H1 (cell line): ENCODE measurements at regions not wholly inside any gene's neighbourhood (a gene's known extent, or its start where the extent isn't known, plus 50 kb on each side); places are given as distances from the start of the nearest gene placed in this dataset.

ENCODE experiments used
- CTCF ChIA-PET: fragments of 300-600 bp; sonication (Branson Sonifier 250); formaldehyde crosslinking; loops from one replicate; lab custom pipeline; 2021; ENCODE audit not compliant: partially characterized antibody; lab: Charles Lee
- POLR2A ChIA-PET: fragments of 300-600 bp; sonication (Branson Sonifier 250); formaldehyde crosslinking; loops from one replicate; lab custom pipeline; 2021; ENCODE audit warnings: inconsistent platforms; ENCODE audit not compliant: partially characterized antibody; lab: Charles Lee
- DNase-seq, 2 experiments: peaks; one replicate each; pipeline versions ENCODE4 v3.0.0 to v3.0.0-alpha.2; 2010 to 2022; ENCODE audit warnings: low spot score in 2 of 2, low read depth in 1 of 2, mixed read lengths in 1 of 2
- FAIRE-seq: peaks from 2 replicates; lab custom pipeline; 2011; peaks lifted over from hg19 to GRCh38; lab: Jason Lieb, UNC
- H2AFZ ChIP-seq: 2 replicates; pipeline ENCODE4 v1.8.1; 2012; ENCODE audit warnings: low read length, inconsistent platforms
- H2AK5ac ChIP-seq: 2 replicates; pipeline ENCODE4 v1.6.1; 2013; ENCODE audit warnings: low read depth, low read length
- H2BK120ac ChIP-seq: replicated peaks from 2 replicates; pipeline ENCODE3; 2013; ENCODE audit warnings: low read depth, low read length, inconsistent platforms
- H2BK12ac ChIP-seq: 2 replicates; pipeline ENCODE4 v1.6.1; 2013; ENCODE audit warnings: low read depth, low read length
- H2BK15ac ChIP-seq: 2 replicates; pipeline ENCODE4 v1.6.1; 2013; ENCODE audit warnings: low read length
- H2BK20ac ChIP-seq: 2 replicates; pipeline ENCODE4 v1.6.1; 2013; ENCODE audit warnings: low read length
- H2BK5ac ChIP-seq: 2 replicates; pipeline ENCODE4 v1.6.1; 2013; ENCODE audit warnings: low read depth, low read length
- H3K14ac ChIP-seq: 2 replicates; pipeline ENCODE4 v1.6.1; 2013; ENCODE audit warnings: inconsistent platforms; ENCODE audit not compliant: insufficient read length
- H3K18ac ChIP-seq: 2 replicates; pipeline ENCODE4 v1.6.1; 2013; ENCODE audit warnings: low read length; ENCODE audit errors: extremely low read depth
- H3K23ac ChIP-seq: 2 replicates; pipeline ENCODE4 v1.6.1; 2013; ENCODE audit warnings: inconsistent platforms; ENCODE audit not compliant: insufficient read length
- H3K23me2 ChIP-seq: 2 replicates; pipeline ENCODE4 v1.6.1; 2013; ENCODE audit warnings: low read depth, low read length
- H3K27ac ChIP-seq: 2 replicates; pipeline ENCODE4 v1.6.1; 2011; ENCODE audit warnings: low read depth, low read length, inconsistent platforms
- H3K27me3 ChIP-seq, 4 experiments: replicated peaks in 1 of 4; 1 replicate in 1 of 4; 2 replicates in 3 of 4; pipeline versions ENCODE4 v1.6.1 to v1.8.1; 2011 to 2013; ENCODE audit warnings: low read length in 3 of 4, mild to moderate bottlenecking in 3 of 4, inconsistent platforms in 2 of 4, mixed read lengths in 2 of 4, moderate library complexity in 1 of 4; ENCODE audit not compliant: control insufficient read depth in 3 of 4, insufficient read depth in 3 of 4; ENCODE audit errors: extremely low read depth in 1 of 4
- H3K36me3 ChIP-seq, 4 experiments: 2 replicates each; pipeline versions ENCODE4 v1.6.1 to v1.8.1; 2011 to 2013; ENCODE audit warnings: mild to moderate bottlenecking in 4 of 4, low read length in 3 of 4, moderate library complexity in 2 of 4, control low read depth in 1 of 4, inconsistent platforms in 1 of 4; ENCODE audit not compliant: insufficient read depth in 4 of 4, control insufficient read depth in 2 of 4
- H3K4ac ChIP-seq: replicated peaks from 2 replicates; pipeline ENCODE3; 2013; ENCODE audit warnings: low read length, low read depth, mixed read lengths, inconsistent platforms; ENCODE audit not compliant: insufficient read length
- H3K4me1 ChIP-seq, 4 experiments: replicated peaks in 1 of 4; 1 replicate in 1 of 4; 2 replicates in 3 of 4; pipeline versions ENCODE4 v1.6.1 to v1.8.1; 2011 to 2013; ENCODE audit warnings: low read length in 3 of 4, inconsistent platforms in 2 of 4, mixed read lengths in 1 of 4; ENCODE audit not compliant: insufficient read depth in 4 of 4, control insufficient read depth in 3 of 4
- H3K4me2 ChIP-seq, 2 experiments: 2 replicates each; pipeline versions ENCODE4 v1.6.1 to v1.8.1; 2011 to 2013; ENCODE audit warnings: low read depth in 2 of 2, low read length in 2 of 2, control low read depth in 1 of 2, inconsistent platforms in 1 of 2, mild to moderate bottlenecking in 1 of 2; ENCODE audit not compliant: insufficient read depth in 1 of 2
- H3K4me3 ChIP-seq, 4 experiments: fragments of 200-600, 300-600 bp in 1 of 4; sonication (generic), shearing (Covaris generic), sonication (Bioruptor Twin) in 1 of 4; 2 replicates each; pipeline versions ENCODE4 v1.5.1 to v1.8.1; 2011 to 2016; ENCODE audit warnings: low read length in 4 of 4, low read depth in 3 of 4, control low read depth in 2 of 4, inconsistent platforms in 2 of 4, mild to moderate bottlenecking in 2 of 4, mixed read lengths in 1 of 4, moderate library complexity in 1 of 4; ENCODE audit not compliant: insufficient read depth in 2 of 4; ENCODE audit errors: extremely low read depth in 1 of 4
- H3K56ac ChIP-seq: replicated peaks from 2 replicates; pipeline ENCODE3; 2013; ENCODE audit warnings: low read depth, mild to moderate bottlenecking, mixed read lengths, low read length, inconsistent platforms; ENCODE audit not compliant: insufficient read length
- H3K79me1 ChIP-seq: 2 replicates; pipeline ENCODE4 v1.6.1; 2013; ENCODE audit warnings: low read depth, low read length, control low read depth
- H3K79me2 ChIP-seq, 2 experiments: 2 replicates each; pipeline versions ENCODE4 v1.6.1 to v1.8.1; 2012 to 2013; ENCODE audit warnings: low read length in 2 of 2, mild to moderate bottlenecking in 2 of 2, inconsistent platforms in 1 of 2; ENCODE audit not compliant: insufficient read depth in 2 of 2, control insufficient read depth in 1 of 2
- H3K9ac ChIP-seq, 4 experiments: replicated peaks in 1 of 4; 1 replicate in 1 of 4; 2 replicates in 3 of 4; pipeline versions ENCODE4 v1.6.1 to v1.8.1; 2011 to 2013; ENCODE audit warnings: low read depth in 3 of 4, low read length in 3 of 4, control low read depth in 2 of 4, mild to moderate bottlenecking in 2 of 4, moderate library complexity in 2 of 4, inconsistent platforms in 1 of 4; ENCODE audit errors: extremely low read depth in 1 of 4
- H3K9me3 ChIP-seq, 2 experiments: 2 replicates each; pipeline versions ENCODE4 v1.6.1 to v1.8.1; 2012 to 2013; ENCODE audit warnings: mild to moderate bottlenecking in 2 of 2, moderate library complexity in 2 of 2, control low read depth in 1 of 2, inconsistent platforms in 1 of 2, low read depth in 1 of 2, low read length in 1 of 2, mixed read lengths in 1 of 2; ENCODE audit not compliant: insufficient read depth in 2 of 2
- H4K20me1 ChIP-seq, 2 experiments: replicated peaks in 1 of 2; 2 replicates each; pipeline versions ENCODE3 to v1.8.1; 2011 to 2013; ENCODE audit warnings: inconsistent platforms in 2 of 2, low read length in 2 of 2, mild to moderate bottlenecking in 1 of 2; ENCODE audit not compliant: insufficient read depth in 2 of 2, control insufficient read depth in 1 of 2
- H4K5ac ChIP-seq: 2 replicates; pipeline ENCODE4 v1.6.1; 2013; ENCODE audit warnings: low read length, low read depth, mixed read lengths, inconsistent platforms; ENCODE audit not compliant: insufficient read length
- H4K8ac ChIP-seq: 2 replicates; pipeline ENCODE4 v1.8.0; 2013; ENCODE audit warnings: mild to moderate bottlenecking, moderate library complexity, low read length, inconsistent platforms; ENCODE audit not compliant: insufficient read depth; ENCODE audit errors: extremely low read depth
- H4K91ac ChIP-seq: replicated peaks from 2 replicates; pipeline ENCODE3; 2013; ENCODE audit warnings: low read length, mixed read lengths, inconsistent platforms; ENCODE audit not compliant: insufficient read length
- ASH2L ChIP-seq: fragments of 200-600, 300-600 bp; sonication (generic); IDR thresholded peaks from one replicate; pipeline ENCODE4 v1.7.1; 2017; ENCODE audit warnings: low read length
- BCL11A ChIP-seq, 2 experiments: IDR thresholded peaks; one replicate each; pipeline ENCODE4 v1.6.1; 2011; ENCODE audit warnings: low read depth in 2 of 2, low read length in 2 of 2, mild to moderate bottlenecking in 2 of 2
- EGR1 ChIP-seq: IDR thresholded peaks from 2 replicates; pipeline ENCODE4 v1.6.1; 2011; ENCODE audit warnings: low read depth, low read length, borderline replicate concordance
- EP300 ChIP-seq, 2 experiments: IDR thresholded peaks; 1 replicate in 1 of 2; 2 replicates in 1 of 2; pipeline ENCODE4 v1.6.1; 2011 to 2012; ENCODE audit warnings: low read depth in 2 of 2, low read length in 2 of 2, mild to moderate bottlenecking in 2 of 2, borderline replicate concordance in 1 of 2, inconsistent platforms in 1 of 2, moderate library complexity in 1 of 2
- GABPA ChIP-seq: IDR thresholded peaks from 2 replicates; pipeline ENCODE4 v1.6.1; 2011; ENCODE audit warnings: mild to moderate bottlenecking, low read length, moderate library complexity, borderline replicate concordance; ENCODE audit not compliant: insufficient read depth
- HDAC6 ChIP-seq: IDR thresholded peaks from one replicate; pipeline ENCODE4 v1.7.1; 2012; ENCODE audit warnings: low read depth, mild to moderate bottlenecking, inconsistent platforms, low read length, moderate library complexity
- PHF8 ChIP-seq: fragments of 200-600 bp; sonication (generic); conservative IDR thresholded peaks from 2 replicates; pipeline ENCODE4 v1.7.1; 2012; ENCODE audit warnings: low read depth, mild to moderate bottlenecking, inconsistent platforms, low read length, moderate library complexity
- POU5F1 ChIP-seq: IDR thresholded peaks from 2 replicates; pipeline ENCODE4 v1.6.1; 2011; ENCODE audit warnings: low read depth, mild to moderate bottlenecking, low read length, moderate library complexity
- SIN3A ChIP-seq, 2 experiments: IDR thresholded peaks in 1 of 2; conservative IDR thresholded peaks in 1 of 2; 2 replicates each; pipeline ENCODE4 v1.6.1; 2011 to 2012; ENCODE audit warnings: low read length in 2 of 2, improper control_type of control experiment in 1 of 2, low read depth in 1 of 2, mild to moderate bottlenecking in 1 of 2
- TAF7 ChIP-seq: optimal IDR thresholded peaks from 2 replicates; pipeline ENCODE3; 2011; ENCODE audit warnings: low read depth, mild to moderate bottlenecking, inconsistent platforms, low read length, moderate library complexity, borderline replicate concordance
- TCF12 ChIP-seq: IDR thresholded peaks from 2 replicates; pipeline ENCODE4 v1.6.1; 2011; ENCODE audit warnings: low read depth, mild to moderate bottlenecking, low read length
- TEAD4 ChIP-seq: IDR thresholded peaks from 2 replicates; pipeline ENCODE4 v1.6.1; 2012; ENCODE audit warnings: low read depth, low read length, inconsistent platforms, mixed read lengths
- YY1 ChIP-seq: IDR thresholded peaks from 2 replicates; pipeline ENCODE4 v1.6.1; 2011; ENCODE audit warnings: low read depth, mild to moderate bottlenecking, low read length
- WGBS, 2 experiments: shearing (Covaris generic) in 1 of 2; methylation state at CpG; one replicate each; pipeline versions ENCODE4 v1.1.6 to v1.1.7; 2013 to 2015; ENCODE audit warnings: low lambda C conversion rate in 2 of 2, mixed read lengths in 2 of 2, inconsistent platforms in 1 of 2, low coverage in 1 of 2, missing lambda C conversion rate in 1 of 2; ENCODE audit not compliant: insufficient replicate concordance in 2 of 2, insufficient coverage in 1 of 2, insufficient read length in 1 of 2; ENCODE audit errors: extremely low coverage in 1 of 2, missing lambda C conversion rate in 1 of 2; 5-methylcytosine and 5-hydroxymethylcytosine counted together
- TF ChIP-seq, protein P1 (sequence below): IDR thresholded peaks from 2 replicates; pipeline ENCODE4 v1.6.1; 2011; ENCODE audit warnings: low read depth, mild to moderate bottlenecking, low read length; ENCODE audit not compliant: insufficient read depth

DNA sequence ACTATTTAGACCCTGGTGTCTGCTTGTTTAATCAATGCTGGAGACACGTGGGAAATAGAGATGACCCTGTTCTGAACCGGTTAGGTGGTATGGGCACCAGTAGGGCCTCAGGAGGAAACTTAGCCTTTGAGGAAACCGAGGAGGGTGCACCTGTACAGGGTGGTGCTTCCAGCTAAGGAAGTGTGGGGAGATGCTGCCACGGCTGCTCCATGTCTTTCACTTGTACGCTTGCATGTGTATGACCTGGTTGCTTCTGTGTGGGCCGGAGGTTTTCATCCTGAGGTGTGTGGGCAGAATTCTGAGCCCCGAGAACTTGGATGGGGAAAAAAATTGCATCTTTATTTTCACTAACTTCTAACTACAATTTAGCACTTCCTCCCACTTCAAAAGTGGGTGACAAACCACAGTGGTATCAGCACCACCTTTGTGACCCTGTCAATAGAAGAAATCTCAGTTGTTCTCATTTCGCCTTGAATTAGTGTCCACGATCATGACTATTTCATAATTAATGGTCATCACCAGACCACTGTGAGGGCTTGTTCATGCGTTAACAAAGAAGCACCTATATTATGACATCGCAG, 99.8 kb upstream of the SPATA31C2 start:
- Histone ChIP-seq H3K9ac (no peak overlapping the region), H2BK20ac (no peak overlapping the region), H2AK5ac (no peak overlapping the region), H3K23me2 (no peaks in the 10 kb centered on the region), H3K4me3 (no peak overlapping the region), H2BK120ac (no peak overlapping the region), H3K27me3 (no peaks in the 10 kb centered on the region), H3K79me2 (no peaks in the 10 kb centered on the region), H4K91ac (no peak overlapping the region), H4K5ac (no peak overlapping the region), H2BK12ac (no peak overlapping the region), H3K36me3 (no peaks in the 10 kb centered on the region), H3K23ac (no peak overlapping the region), H2BK15ac (no peak overlapping the region), H3K56ac (no peak overlapping the region), H4K8ac (no peak overlapping the region), H2AFZ (no peak overlapping the region), H2BK5ac (no peak overlapping the region), H3K4me2 (no peak overlapping the region), H3K79me1 (no peaks in the 10 kb centered on the region), H3K27ac (no peak overlapping the region), H3K14ac (no peak overlapping the region), H3K4me1 (no peaks in the 10 kb centered on the region; a peak in 2 of 7 replicates), H3K18ac (no peak overlapping the region), H3K4ac (no peak overlapping the region), H3K9me3 (no peaks in the 10 kb centered on the region), H4K20me1 (no peaks in the 10 kb centered on the region)
- no peak for DNase-seq
- ChIA-PET CTCF (no interaction called here), POLR2A (interaction anchor here (1.0 kb wide), 1 partner anchor 142 kb away, joined by 3 read pairs; no protein-coding TSS in a partner anchor)
- 89% methylated on average over 11 of the region's 11 CpGs; no CpG with 5 or more reads in 1 of the 2 experiments for WGBS, 2 experiments
- no peak for FAIRE-seq
- TF ChIP-seq SIN3A (conservative IDR thresholded peaks at IDR 0.05 in 1 of 2, IDR thresholded peaks at IDR 0.05 in 1 of 2; ENCODE audit: low read depth in 1 of 2, low read length in 2 of 2), result no peak
- TF ChIP-seq YY1, result no peak
- TF ChIP-seq POU5F1, result no peak
- TF ChIP-seq, protein P1, sequence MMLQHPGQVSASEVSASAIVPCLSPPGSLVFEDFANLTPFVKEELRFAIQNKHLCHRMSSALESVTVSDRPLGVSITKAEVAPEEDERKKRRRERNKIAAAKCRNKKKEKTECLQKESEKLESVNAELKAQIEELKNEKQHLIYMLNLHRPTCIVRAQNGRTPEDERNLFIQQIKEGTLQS, result no peak
- no peak for TF ChIP-seq ASH2L
- TF ChIP-seq BCL11A (IDR thresholded peaks at IDR 0.05; ENCODE audit: low read depth in 2 of 2, low read length in 2 of 2), result no peak
- TF ChIP-seq PHF8, result no peak
- TF ChIP-seq GABPA, result no peak
- no peak for TF ChIP-seq TCF12
- no peak for TF ChIP-seq EGR1
- no peak for TF ChIP-seq TEAD4
- no peak for TF ChIP-seq EP300 (IDR thresholded peaks at IDR 0.05; ENCODE audit: borderline replicate concordance in 1 of 2, low read depth in 2 of 2, low read length in 2 of 2)
- no peak for TF ChIP-seq HDAC6
- TF ChIP-seq TAF7, result no peak
